Jurkat, Clone E6-1 (cell line): ENCODE measurements at regions not wholly inside any gene's neighbourhood (a gene's known extent, or its start where the extent isn't known, plus 50 kb on each side); places are given as distances from the start of the nearest gene placed in this dataset.
"Not testable (repeated sequence)": the region's sequence is repeated elsewhere in the genome, so short reads cannot be mapped to it uniquely, and the experiment has no call there.

Experiments used
- DNase-seq: peaks from one replicate; pipeline ENCODE4 v3.0.0-alpha.2; 2011; ENCODE audit warnings: low read depth, low spot score
- H3K4me3 ChIP-seq: 2 replicates; pipeline ENCODE4 v1.5.1; 2011; ENCODE audit warnings: mild to moderate bottlenecking, low read length, control low read depth, moderate library complexity

DNA sequence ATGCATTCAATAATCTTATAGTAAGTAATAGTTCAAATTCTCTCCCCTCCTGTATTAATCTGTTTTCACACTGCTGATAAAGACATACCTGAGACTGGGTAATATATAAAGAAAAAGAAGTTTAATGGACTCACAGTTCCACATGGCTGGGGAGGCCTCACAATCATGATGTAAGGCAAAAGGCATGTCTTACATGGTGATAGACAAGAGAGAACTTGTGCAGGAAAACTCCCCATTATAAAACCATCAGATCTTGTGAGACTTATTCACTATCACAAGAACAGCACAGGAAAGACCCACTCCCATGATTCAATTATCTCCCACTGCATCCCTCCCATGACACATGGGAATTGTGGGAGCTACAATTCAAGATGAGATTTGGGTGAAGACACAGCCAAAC lies 199.9 kb upstream of the PCSK5 start:
- DNase-seq, H3K4me3 ChIP-seq: not testable (repeated sequence)

GRCh38 chr9:75691408-75691807 lies 199.1 kb upstream of the PCSK5 start:
- DNase-seq, result no peak

DNA sequence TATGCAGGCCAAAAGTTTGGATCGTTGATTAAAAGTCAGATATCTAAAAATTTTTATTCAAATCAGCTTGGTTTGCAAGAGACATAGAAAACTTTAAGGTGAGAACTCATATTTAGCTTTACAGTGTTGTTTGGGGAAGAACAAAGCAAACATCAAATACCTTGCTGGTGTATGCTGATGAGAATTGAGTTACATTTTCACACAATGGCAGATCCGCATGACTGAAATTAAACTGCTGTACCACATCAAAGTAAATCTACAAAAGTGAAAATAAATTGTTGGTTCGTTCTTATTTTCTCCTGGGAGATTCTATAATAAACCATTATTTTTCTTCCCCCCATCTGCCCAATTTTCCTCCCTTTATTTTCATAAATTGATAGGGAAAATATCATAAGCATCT lies 198.2 kb upstream of the PCSK5 start:
- no peak overlapping the region for H3K4me3 ChIP-seq
- DNase-seq, result peak; percentile 9

More at GRCh38 chr9:75691408-75691807, 199.1 kb upstream of the PCSK5 start:
- no peak overlapping the region for H3K4me3 ChIP-seq

DNA sequence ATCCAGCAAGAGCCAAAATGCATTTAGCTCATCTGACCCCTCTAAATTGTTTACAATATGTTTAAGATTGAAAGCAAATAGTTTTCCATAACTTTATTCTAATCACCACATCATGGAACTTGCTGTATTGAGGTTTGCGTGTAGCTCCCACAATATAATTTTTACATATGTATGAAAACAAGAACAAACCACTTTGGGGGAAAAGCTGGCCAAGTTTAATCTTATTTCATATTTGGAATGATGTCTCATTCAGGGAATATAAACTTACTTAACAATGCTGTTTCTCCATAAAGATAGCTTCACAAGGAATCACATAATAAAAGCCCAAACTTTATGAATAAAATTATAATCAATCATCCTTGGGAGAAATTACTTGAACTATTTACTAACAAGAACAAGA lies 194.6 kb upstream of the PCSK5 start:
- no peak overlapping the region for H3K4me3 ChIP-seq
- no peak for DNase-seq

DNA sequence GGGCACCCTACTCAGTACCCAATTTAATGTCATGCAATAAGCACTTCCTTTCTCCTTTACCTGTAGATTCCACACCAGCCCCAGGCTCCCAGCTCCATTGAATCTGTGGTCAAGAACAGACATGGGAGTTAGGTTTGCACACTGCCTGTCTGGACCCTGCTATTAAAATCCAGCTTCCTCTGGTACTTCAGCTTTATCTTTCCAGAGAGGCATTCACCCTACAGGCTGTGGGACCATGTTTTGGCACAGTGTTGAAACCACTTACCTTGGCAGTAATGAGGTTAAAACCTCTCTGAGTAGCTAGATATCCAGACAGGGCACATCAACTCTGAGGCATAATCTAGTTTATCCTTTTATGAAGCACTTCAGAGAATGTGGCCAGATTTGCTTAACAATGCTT lies 191.5 kb upstream of the PCSK5 start:
- no peak for DNase-seq
- H3K4me3 ChIP-seq, result no peak overlapping the region

- H3K4me3 ChIP-seq, result no peak overlapping the region
Observed at GRCh38 chr9:75699625-75700251, 190.7 kb upstream of the PCSK5 start.

DNA sequence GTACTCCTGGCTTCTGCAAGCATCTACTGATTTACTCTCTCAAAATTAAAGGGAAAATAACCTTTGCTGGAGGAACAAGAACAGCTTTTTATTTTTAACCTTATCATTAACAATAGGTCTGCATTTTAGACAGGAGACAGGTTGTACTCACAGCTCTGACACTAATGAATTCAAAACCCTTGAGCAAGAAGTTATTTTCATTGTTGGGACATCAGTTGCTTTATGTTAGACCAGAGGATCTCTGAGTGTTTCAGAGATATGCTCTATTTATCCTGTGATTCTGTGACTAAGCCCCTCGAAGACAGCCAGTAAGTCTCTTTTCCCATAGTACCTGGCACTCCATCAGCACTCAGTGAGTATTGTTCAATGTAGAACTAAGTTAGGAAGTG lies 190.2 kb upstream of the PCSK5 start:
- no peak for DNase-seq
- no peak overlapping the region for H3K4me3 ChIP-seq

More at GRCh38 chr9:75699625-75700251, 190.7 kb upstream of the PCSK5 start:
- no peak for DNase-seq

DNA sequence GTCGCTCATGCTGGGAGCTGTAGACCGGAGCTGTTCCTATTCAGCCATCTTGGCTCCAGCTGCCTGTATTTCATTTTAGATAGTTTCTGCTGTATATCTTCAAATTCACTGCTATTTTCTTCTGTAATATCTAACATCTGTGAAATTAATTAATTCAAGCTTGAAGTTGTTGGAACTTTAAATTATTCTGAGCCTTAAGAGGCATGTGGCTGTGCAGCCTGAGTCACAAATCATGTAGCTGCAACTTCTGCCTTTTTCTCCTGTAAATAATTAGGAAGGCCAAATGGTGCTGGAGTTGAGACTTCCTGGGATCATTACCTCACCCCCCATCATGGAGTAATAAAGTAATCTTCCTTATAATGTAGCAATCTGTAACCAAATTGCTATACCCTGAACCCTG lies 183.3 kb upstream of the PCSK5 start:
- no peak overlapping the region for H3K4me3 ChIP-seq
- DNase-seq, result no peak

DNA sequence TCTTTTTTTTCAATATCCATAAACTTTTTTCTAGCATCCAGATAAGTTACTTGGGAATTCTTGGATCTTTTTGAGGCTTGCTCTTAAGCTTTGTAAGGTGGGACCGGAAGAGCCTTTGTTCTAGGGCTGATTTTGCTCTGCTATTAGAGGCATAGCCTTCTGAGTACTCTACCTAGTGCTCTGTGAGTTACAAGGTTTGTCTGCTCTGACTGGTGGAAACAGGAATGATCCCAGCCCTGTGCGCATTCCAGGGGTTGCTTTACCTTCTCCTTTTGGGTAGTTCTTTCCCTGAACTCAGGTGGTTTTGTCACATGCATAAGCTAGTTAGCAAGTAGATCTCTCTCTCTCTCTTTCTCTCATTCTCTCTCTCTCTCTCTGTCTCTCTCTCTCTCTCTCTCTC lies 180.8 kb upstream of the PCSK5 start:
- DNase-seq, result no peak

DNA sequence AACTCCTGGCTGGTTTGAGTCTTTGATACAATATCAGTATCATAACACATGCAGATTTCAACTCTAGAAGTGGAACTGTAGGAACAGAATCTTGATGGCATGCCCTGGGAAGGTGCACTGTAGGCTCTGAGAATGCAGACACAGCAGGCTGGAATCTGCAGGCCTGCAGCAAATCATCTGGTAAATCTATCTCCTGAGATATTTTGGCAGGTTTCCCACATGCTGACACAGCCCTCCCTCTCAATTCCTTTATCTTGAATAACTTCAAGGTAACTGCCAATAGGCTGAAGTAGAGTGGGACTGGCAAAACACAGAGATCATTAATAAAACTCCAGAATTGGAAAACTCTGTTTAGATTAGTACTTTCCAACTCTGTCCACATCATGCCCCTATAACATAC lies 177.8 kb upstream of the PCSK5 start:
- H3K4me3 ChIP-seq, result no peak overlapping the region
- DNase-seq, result no peak

More for the DNA sequence above, 180.8 kb upstream of the PCSK5 start:
- H3K4me3 ChIP-seq, result no peak overlapping the region

- no peak overlapping the region for H3K4me3 ChIP-seq
- DNase-seq, result no peak
Observed at GRCh38 chr9:75713335-75713734, 177.1 kb upstream of the PCSK5 start.

- DNase-seq, result no peak
- H3K4me3 ChIP-seq, result no peak overlapping the region
Observed at GRCh38 chr9:75715360-75715759, 175.1 kb upstream of the PCSK5 start.

GRCh38 chr9:75718677-75719076 lies 171.8 kb upstream of the PCSK5 start:
- no peak overlapping the region for H3K4me3 ChIP-seq
- DNase-seq, result no peak

DNA sequence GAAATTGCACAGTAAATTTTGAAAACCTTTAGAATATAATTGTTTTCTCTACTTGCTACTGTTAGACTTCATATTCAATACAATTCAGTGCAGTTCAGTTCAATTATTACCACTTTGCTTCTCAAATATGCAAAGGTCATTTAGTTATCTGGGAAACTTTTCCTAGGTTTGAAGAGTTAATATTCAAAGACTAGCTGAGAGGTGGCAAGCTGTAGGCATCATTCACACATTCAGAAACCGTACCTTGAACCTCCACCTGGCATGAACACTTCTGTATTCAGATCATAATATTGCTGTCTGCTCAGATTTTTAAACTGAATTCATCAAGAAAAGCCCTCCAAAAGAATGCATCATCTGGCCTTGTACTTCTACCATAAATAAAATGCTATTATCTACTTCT lies 162.1 kb upstream of the PCSK5 start:
- no peak for DNase-seq
- H3K4me3 ChIP-seq, result no peak overlapping the region

- DNase-seq, result no peak
- H3K4me3 ChIP-seq, result no peak overlapping the region
Observed at GRCh38 chr9:75734802-75735201, 155.7 kb upstream of the PCSK5 start.

GRCh38 chr9:75739884-75740611 lies 150.4 kb upstream of the PCSK5 start:
- DNase-seq, result no peak

DNA sequence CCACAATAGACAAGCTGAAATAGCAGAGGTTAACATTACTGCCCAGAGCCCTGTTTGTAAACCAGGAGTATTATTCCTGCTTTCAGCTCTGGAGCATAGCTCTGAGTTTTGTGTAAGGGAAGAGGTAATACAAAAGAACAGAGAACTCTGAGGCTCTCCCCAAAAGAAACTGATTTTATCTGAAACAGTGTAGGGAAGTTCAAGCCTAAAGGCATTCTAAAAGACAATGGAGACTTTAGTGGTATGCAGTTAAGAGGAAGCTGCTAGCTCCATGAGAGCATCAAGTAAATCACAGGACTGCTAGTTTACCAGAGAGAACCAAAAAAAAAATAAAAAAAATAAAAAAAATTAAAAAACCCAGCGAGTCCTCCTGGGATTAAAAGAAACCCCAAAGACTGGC lies 146.6 kb upstream of the PCSK5 start:
- no peak for DNase-seq
- H3K4me3 ChIP-seq, result no peak overlapping the region

More at GRCh38 chr9:75739884-75740611, 150.4 kb upstream of the PCSK5 start:
- H3K4me3 ChIP-seq, result no peak overlapping the region

- no peak overlapping the region for H3K4me3 ChIP-seq
- DNase-seq, result no peak
Observed at GRCh38 chr9:75754080-75754479, 136.4 kb upstream of the PCSK5 start.

DNA sequence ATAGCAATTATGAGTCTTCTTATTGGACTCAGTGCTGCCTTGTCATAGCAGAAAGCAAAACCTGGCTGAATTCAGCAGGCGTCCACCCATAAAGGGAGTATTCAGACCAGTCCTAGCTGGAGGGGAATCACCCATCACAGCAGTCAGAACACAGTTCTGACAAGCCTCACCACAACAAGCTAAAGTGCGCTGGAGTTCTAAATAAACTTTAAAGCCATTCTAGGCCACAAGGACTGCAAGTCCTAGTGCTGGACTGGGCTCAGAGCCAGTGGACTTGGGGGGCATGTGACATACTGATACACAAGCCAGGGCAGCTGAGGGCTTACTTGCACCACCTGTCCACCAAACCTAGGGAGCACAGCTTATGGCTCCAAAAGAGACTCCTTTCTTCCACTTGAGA lies 115.3 kb upstream of the PCSK5 start:
- no peak for DNase-seq
- H3K4me3 ChIP-seq, result no peak overlapping the region

GRCh38 chr9:75775966-75776691 lies 114.3 kb upstream of the PCSK5 start:
- no peak overlapping the region for H3K4me3 ChIP-seq
- DNase-seq, result no peak
